Esophagus muscularis mucosa (tissue), 4 donors: ENCODE measurements at regions not wholly inside any gene's neighbourhood (a gene's known extent, or its start where the extent isn't known, plus 50 kb on each side); places are given as distances from the start of the nearest gene placed in this dataset.

Experiments
- EP300 ChIP-seq: sonication (generic); formaldehyde crosslinking; IDR thresholded peaks from one replicate; pipeline ENCODE4 v1.6.1; 2017; ENCODE audit warnings: antibody characterized with exemption
- POLR2A ChIP-seq: fragments of 450-650 bp; IDR thresholded peaks from one replicate; pipeline ENCODE4 v1.6.1; 2017; ENCODE audit warnings: antibody characterized with exemption, moderate library complexity, mild to moderate bottlenecking, low read depth
- POLR2AphosphoS5 ChIP-seq, 2 donors: sonication (generic); formaldehyde crosslinking; IDR thresholded peaks; one replicate each; pipeline ENCODE4 v1.6.1; 2017; ENCODE audit warnings: antibody characterized with exemption in 2 of 2
- TF ChIP-seq, protein P1 (sequence below), 3 experiments: fragments of 200-600 bp in 2 of 3; fragments of 450-650 bp in 1 of 3; sonication (generic) in 2 of 3; IDR thresholded peaks; one replicate each; pipeline ENCODE4 v1.5.1; 2017 to 2019; ENCODE audit warnings: antibody characterized with exemption in 3 of 3, mild to moderate bottlenecking in 2 of 3, moderate library complexity in 1 of 3

GRCh38 chr2:158013891-158014290 lies 87.8 kb upstream of the UPP2 start:
- TF ChIP-seq, protein P1, sequence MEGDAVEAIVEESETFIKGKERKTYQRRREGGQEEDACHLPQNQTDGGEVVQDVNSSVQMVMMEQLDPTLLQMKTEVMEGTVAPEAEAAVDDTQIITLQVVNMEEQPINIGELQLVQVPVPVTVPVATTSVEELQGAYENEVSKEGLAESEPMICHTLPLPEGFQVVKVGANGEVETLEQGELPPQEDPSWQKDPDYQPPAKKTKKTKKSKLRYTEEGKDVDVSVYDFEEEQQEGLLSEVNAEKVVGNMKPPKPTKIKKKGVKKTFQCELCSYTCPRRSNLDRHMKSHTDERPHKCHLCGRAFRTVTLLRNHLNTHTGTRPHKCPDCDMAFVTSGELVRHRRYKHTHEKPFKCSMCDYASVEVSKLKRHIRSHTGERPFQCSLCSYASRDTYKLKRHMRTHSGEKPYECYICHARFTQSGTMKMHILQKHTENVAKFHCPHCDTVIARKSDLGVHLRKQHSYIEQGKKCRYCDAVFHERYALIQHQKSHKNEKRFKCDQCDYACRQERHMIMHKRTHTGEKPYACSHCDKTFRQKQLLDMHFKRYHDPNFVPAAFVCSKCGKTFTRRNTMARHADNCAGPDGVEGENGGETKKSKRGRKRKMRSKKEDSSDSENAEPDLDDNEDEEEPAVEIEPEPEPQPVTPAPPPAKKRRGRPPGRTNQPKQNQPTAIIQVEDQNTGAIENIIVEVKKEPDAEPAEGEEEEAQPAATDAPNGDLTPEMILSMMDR (IDR thresholded peaks at IDR 0.05) = no peak
- TF ChIP-seq POLR2A (no peak), POLR2AphosphoS5 (IDR thresholded peaks at IDR 0.05) (no peak), EP300 (no peak)
